GM12878 (cell line): ENCODE measurements at regions not wholly inside any gene's neighbourhood (a gene's known extent, or its start where the extent isn't known, plus 50 kb on each side); places are given as distances from the start of the nearest gene placed in this dataset.

Experiments
- ATAC-seq: fragments of 200-7000 bp; cut with Tn5 transposase; 3 replicates; pipeline ENCODE4 v1.9.1; 2020; ENCODE audit warnings: mild to moderate bottlenecking, moderate library complexity
- BruUV-seq: library from RNA; stranded (reverse); fragments of 400-500 nt; replicated peaks from 2 replicates; lab custom pipeline; 2021; lab: Mats Ljungman, UMichigan
- CTCF ChIA-PET: fragments of 300-600 bp; sonication (Branson Sonifier 250); formaldehyde crosslinking; extraction: SDS; loops from one replicate; lab custom pipeline; 2021; ENCODE audit warnings: inconsistent platforms; lab: Yijun Ruan, JAX
- POLR2A ChIA-PET: fragments of 350-600 bp; formaldehyde crosslinking; extraction: SDS; loops from one replicate; lab custom pipeline; 2021; ENCODE audit warnings: inconsistent platforms; lab: Charles Lee
- RAD21 ChIA-PET: fragments of 300-600 bp; sonication (Branson Sonifier 250); formaldehyde crosslinking; loops from one replicate; lab custom pipeline; 2023; ENCODE audit warnings: antibody characterized with exemption; ENCODE audit not compliant: unreplicated experiment; lab: Charles Lee
- SMC1A ChIA-PET: fragments of 300-600 bp; sonication (Branson Sonifier 250); formaldehyde crosslinking; loops from one replicate; lab custom pipeline; 2023; ENCODE audit not compliant: unreplicated experiment, uncharacterized antibody; lab: Charles Lee
- DNase-seq: peaks from one replicate; pipeline ENCODE4 v3.0.0-alpha.2; 2011; ENCODE audit warnings: low read depth, low spot score
- FAIRE-seq: peaks from 3 replicates; lab custom pipeline; 2011; peaks lifted over from hg19 to GRCh38; lab: Jason Lieb, UNC
- H2AFZ ChIP-seq: 2 replicates; pipeline ENCODE4 v1.6.0; 2011; ENCODE audit warnings: low read depth, low read length, control low read depth; ENCODE audit not compliant: control insufficient read depth
- H3K27ac ChIP-seq: 2 replicates; pipeline ENCODE4 v1.5.1; 2011; ENCODE audit warnings: control low read depth; ENCODE audit not compliant: control insufficient read depth, insufficient read depth
- H3K27me3 ChIP-seq, 2 experiments: replicated peaks in 1 of 2; 2 replicates each; pipeline versions ENCODE4 v1.6.0 to v1.6.1; 2011; ENCODE audit warnings: low read length in 1 of 2; ENCODE audit not compliant: control insufficient read depth in 2 of 2, insufficient read depth in 2 of 2
- H3K36me3 ChIP-seq, 2 experiments: 2 replicates each; pipeline ENCODE4 v1.5.1; 2011; ENCODE audit warnings: low read length in 1 of 2; ENCODE audit not compliant: control insufficient read depth in 2 of 2, insufficient read depth in 2 of 2
- H3K4me1 ChIP-seq: 2 replicates; pipeline ENCODE4 v1.6.1; 2011; ENCODE audit warnings: mild to moderate bottlenecking, low read length, moderate library complexity, mixed read lengths; ENCODE audit not compliant: control insufficient read depth, insufficient read depth
- H3K4me2 ChIP-seq: 2 replicates; pipeline ENCODE4 v1.6.0; 2011; ENCODE audit warnings: control low read depth; ENCODE audit not compliant: control insufficient read depth, insufficient read depth
- H3K4me3 ChIP-seq: fragments of 200-600 bp; sonication (generic); 2 replicates; pipeline ENCODE4 v1.5.1; 2016
- H3K79me2 ChIP-seq: 2 replicates; pipeline ENCODE4 v1.6.0; 2011; ENCODE audit warnings: low read length; ENCODE audit not compliant: control insufficient read depth, insufficient read depth
- H3K9ac ChIP-seq: 2 replicates; pipeline ENCODE4 v1.8.0; 2011; ENCODE audit warnings: low read length, control low read depth, mixed read lengths; ENCODE audit not compliant: control insufficient read depth, insufficient read depth
- H3K9me3 ChIP-seq: replicated peaks from 3 replicates; pipeline ENCODE4 v1.5.1; 2011; ENCODE audit warnings: mild to moderate bottlenecking, low read length; ENCODE audit not compliant: control insufficient read depth, insufficient read depth
- H4K20me1 ChIP-seq: 2 replicates; pipeline ENCODE4 v1.6.0; 2011; ENCODE audit not compliant: control insufficient read depth, insufficient read depth
- CEBPB ChIP-seq, 2 experiments: fragments of 150-350 bp in 1 of 2; IDR thresholded peaks; 2 replicates each; pipeline ENCODE4 v1.6.1; 2012 to 2014; ENCODE audit warnings: low read depth in 2 of 2, low read length in 2 of 2, borderline replicate concordance in 1 of 2, inconsistent platforms in 1 of 2
- CHD4 ChIP-seq: fragments of 200-600 bp; sonication (generic); IDR thresholded peaks from 2 replicates; pipeline ENCODE4 v1.6.1; 2016; ENCODE audit warnings: mild to moderate bottlenecking
- KLF5 ChIP-seq: fragments of 450-650 bp; IDR thresholded peaks from 2 replicates; pipeline ENCODE4 v1.6.1; 2014; ENCODE audit warnings: mild to moderate bottlenecking; ENCODE audit not compliant: partially characterized antibody
- MTA3 ChIP-seq: IDR thresholded peaks from 2 replicates; pipeline ENCODE4 v1.6.1; 2012; ENCODE audit warnings: low read length, inconsistent platforms, borderline replicate concordance
- NR2C2 ChIP-seq: IDR thresholded peaks from 2 replicates; pipeline ENCODE4 v1.6.1; 2011; ENCODE audit warnings: borderline replicate concordance, low read depth; ENCODE audit not compliant: control insufficient read depth, insufficient read length
- PAX5 ChIP-seq: IDR thresholded peaks from 2 replicates; pipeline ENCODE4 v1.6.1; 2011; ENCODE audit warnings: low read depth, low read length, borderline replicate concordance
- WGBS: methylation state at CpG from one replicate; pipeline ENCODE4 v1.1.6; 2016; ENCODE audit warnings: low lambda C conversion rate; ENCODE audit not compliant: insufficient replicate concordance, insufficient coverage; ENCODE audit errors: missing lambda C conversion rate; 5-methylcytosine and 5-hydroxymethylcytosine counted together
- in situ Hi-C: fragments of 300-500 bp; cut with MboI; formaldehyde crosslinking; loops from 9 replicates; pipeline ENCODE4 v1.14.3; 2018; ENCODE audit warnings: mixed read lengths
- intact Hi-C: fragments of 100-400 bp; cut with micrococcal nuclease; formaldehyde crosslinking; loops from one replicate; pipeline ENCODE4 v1.14.2; 2022; ENCODE audit not compliant: unreplicated experiment
- TF ChIP-seq, protein P1 (sequence below): fragments of 450-650 bp; IDR thresholded peaks from 2 replicates; pipeline ENCODE4 v1.6.1; 2016; ENCODE audit warnings: mild to moderate bottlenecking, moderate library complexity, borderline replicate concordance
- TF ChIP-seq, protein P2 (sequence below): fragments of 450-650 bp; formaldehyde crosslinking; IDR thresholded peaks from 2 replicates; pipeline ENCODE4 v1.5.0; 2022; ENCODE audit warnings: mild to moderate bottlenecking, missing genetic modification characterization

DNA sequence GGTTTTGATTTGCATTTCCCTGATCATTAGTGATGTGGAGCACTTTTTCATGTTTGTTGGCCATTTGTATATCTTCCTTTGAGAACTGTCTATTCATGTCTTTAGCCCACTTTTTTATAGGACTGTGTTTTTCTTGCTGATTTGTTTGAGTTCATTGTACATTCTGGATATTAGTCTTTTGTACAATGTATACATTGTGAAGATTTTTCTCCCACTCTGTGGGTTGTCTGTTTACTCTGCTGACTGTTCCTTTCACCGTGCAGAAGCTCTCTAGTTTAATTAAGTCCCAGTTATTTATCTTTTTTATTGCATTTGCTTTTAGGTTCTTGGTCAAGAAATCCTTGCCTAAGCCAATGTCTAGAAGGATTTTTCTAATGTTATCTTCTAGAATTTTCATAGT lies 91.1 kb upstream of the ATP11B start (continued):
- TF ChIP-seq KLF5: no peak
- no peak for TF ChIP-seq CEBPB (IDR thresholded peaks at IDR 0.05; ENCODE audit: borderline replicate concordance in 1 of 2, low read depth in 2 of 2, low read length in 2 of 2)

- TF ChIP-seq PAX5 (no peak), CHD4 (no peak), MTA3 (no peak)
- H3K4me3 ChIP-seq: no peak overlapping the region
- H3K27ac ChIP-seq: no peak overlapping the region
- H3K9ac ChIP-seq: no peak overlapping the region
- ATAC-seq (no peak), FAIRE-seq (no peak), DNase-seq (no peak)
- ChIA-PET SMC1A (interaction anchor here (0.9 to 1.4 kb wide), 2 partner anchors 11 to 199 kb away, joined by 3 to 4 read pairs; no protein-coding TSS in a partner anchor), RAD21 (no interaction called here), CTCF (interaction anchor here (2.8 kb wide), 1 partner anchor 11 kb away, joined by 15 read pairs; no protein-coding TSS in a partner anchor), POLR2A (no interaction called here)
- no peaks in the 10 kb centered on the region for H3K36me3 ChIP-seq
- in situ Hi-C loops: no loop called here
- no TSS peak for BruUV-seq
- no peaks in the 10 kb centered on the region for H3K4me1 ChIP-seq
- intact Hi-C loops: no loop called here
- 20% methylated on average over 2 of the region's 2 CpGs for WGBS
- no peak overlapping the region for H2AFZ ChIP-seq
- no peaks in the 10 kb centered on the region for H4K20me1 ChIP-seq
- H3K79me2 ChIP-seq: no peaks in the 10 kb centered on the region
- no peak overlapping the region for H3K4me2 ChIP-seq
- H3K27me3 ChIP-seq: no peaks in the 10 kb centered on the region
- no peaks in the 10 kb centered on the region for H3K9me3 ChIP-seq
These were observed 90.1 kb upstream of the ATP11B start for GRCh38 chr3:182703233-182703632.

- peak; percentile 46; the same call in 1 of the 3 replicates for ATAC-seq
- Histone ChIP-seq H3K4me3 (no peak overlapping the region), H3K4me1 (no peaks in the 10 kb centered on the region), H3K27ac (no peak overlapping the region), H2AFZ (no peak overlapping the region), H3K27me3 (no peaks in the 10 kb centered on the region), H4K20me1 (no peaks in the 10 kb centered on the region), H3K4me2 (no peak overlapping the region), H3K36me3 (no peaks in the 10 kb centered on the region), H3K79me2 (no peaks in the 10 kb centered on the region), H3K9me3 (no peaks in the 10 kb centered on the region), H3K9ac (no peak overlapping the region)
- ChIA-PET CTCF (interaction anchor here (2.8 kb wide), 1 partner anchor 9 kb away, joined by 15 read pairs; no protein-coding TSS in a partner anchor), POLR2A (no interaction called here), SMC1A (interaction anchor here (1.1 to 1.5 kb wide), 2 partner anchors 9 to 12 kb away, joined by 3 read pairs; no protein-coding TSS in a partner anchor), RAD21 (no interaction called here)
- DNase-seq: no peak
- WGBS: 60% methylated on average over 4 of the region's 4 CpGs
- BruUV-seq: no TSS peak
- no peak for FAIRE-seq
- intact Hi-C loops (no loop called here), in situ Hi-C loops (no loop called here)
- TF ChIP-seq NR2C2: no peak
- TF ChIP-seq, protein P1, sequence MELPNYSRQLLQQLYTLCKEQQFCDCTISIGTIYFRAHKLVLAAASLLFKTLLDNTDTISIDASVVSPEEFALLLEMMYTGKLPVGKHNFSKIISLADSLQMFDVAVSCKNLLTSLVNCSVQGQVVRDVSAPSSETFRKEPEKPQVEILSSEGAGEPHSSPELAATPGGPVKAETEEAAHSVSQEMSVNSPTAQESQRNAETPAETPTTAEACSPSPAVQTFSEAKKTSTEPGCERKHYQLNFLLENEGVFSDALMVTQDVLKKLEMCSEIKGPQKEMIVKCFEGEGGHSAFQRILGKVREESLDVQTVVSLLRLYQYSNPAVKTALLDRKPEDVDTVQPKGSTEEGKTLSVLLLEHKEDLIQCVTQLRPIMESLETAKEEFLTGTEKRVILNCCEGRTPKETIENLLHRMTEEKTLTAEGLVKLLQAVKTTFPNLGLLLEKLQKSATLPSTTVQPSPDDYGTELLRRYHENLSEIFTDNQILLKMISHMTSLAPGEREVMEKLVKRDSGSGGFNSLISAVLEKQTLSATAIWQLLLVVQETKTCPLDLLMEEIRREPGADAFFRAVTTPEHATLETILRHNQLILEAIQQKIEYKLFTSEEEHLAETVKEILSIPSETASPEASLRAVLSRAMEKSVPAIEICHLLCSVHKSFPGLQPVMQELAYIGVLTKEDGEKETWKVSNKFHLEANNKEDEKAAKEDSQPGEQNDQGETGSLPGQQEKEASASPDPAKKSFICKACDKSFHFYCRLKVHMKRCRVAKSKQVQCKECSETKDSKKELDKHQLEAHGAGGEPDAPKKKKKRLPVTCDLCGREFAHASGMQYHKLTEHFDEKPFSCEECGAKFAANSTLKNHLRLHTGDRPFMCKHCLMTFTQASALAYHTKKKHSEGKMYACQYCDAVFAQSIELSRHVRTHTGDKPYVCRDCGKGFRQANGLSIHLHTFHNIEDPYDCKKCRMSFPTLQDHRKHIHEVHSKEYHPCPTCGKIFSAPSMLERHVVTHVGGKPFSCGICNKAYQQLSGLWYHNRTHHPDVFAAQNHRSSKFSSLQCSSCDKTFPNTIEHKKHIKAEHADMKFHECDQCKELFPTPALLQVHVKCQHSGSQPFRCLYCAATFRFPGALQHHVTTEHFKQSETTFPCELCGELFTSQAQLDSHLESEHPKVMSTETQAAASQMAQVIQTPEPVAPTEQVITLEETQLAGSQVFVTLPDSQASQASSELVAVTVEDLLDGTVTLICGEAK: no peak
- TF ChIP-seq, protein P2, sequence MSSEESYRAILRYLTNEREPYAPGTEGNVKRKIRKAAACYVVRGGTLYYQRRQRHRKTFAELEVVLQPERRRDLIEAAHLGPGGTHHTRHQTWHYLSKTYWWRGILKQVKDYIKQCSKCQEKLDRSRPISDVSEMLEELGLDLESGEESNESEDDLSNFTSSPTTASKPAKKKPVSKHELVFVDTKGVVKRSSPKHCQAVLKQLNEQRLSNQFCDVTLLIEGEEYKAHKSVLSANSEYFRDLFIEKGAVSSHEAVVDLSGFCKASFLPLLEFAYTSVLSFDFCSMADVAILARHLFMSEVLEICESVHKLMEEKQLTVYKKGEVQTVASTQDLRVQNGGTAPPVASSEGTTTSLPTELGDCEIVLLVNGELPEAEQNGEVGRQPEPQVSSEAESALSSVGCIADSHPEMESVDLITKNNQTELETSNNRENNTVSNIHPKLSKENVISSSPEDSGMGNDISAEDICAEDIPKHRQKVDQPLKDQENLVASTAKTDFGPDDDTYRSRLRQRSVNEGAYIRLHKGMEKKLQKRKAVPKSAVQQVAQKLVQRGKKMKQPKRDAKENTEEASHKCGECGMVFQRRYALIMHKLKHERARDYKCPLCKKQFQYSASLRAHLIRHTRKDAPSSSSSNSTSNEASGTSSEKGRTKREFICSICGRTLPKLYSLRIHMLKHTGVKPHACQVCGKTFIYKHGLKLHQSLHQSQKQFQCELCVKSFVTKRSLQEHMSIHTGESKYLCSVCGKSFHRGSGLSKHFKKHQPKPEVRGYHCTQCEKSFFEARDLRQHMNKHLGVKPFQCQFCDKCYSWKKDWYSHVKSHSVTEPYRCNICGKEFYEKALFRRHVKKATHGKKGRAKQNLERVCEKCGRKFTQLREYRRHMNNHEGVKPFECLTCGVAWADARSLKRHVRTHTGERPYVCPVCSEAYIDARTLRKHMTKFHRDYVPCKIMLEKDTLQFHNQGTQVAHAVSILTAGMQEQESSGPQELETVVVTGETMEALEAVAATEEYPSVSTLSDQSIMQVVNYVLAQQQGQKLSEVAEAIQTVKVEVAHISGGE: no peak
These were observed 88.4 kb upstream of the ATP11B start for GRCh38 chr3:182704926-182705325.
